ENCODE measurements at regions not wholly inside any gene's neighbourhood (a gene's known extent, or its start where the extent isn't known, plus 50 kb on each side); places are given as distances from the start of the nearest gene placed in this dataset.
A peak's percentile ranks its signal among the peaks of the same experiment; 100 is the strongest.

- intact Hi-C loops (cut with DNase I), result no loop called here
- DNase-seq (ENCODE audit: low spot score), result no peak
- no peak for ATAC-seq
Observed at GRCh38 chr5:117947836-117948235, 1040.5 kb downstream of the DTWD2 start.

- intact Hi-C loops (cut with DNase I), result no loop called here
Observed at GRCh38 chr5:117947121-117947520, 1041.2 kb downstream of the DTWD2 start.

GRCh38 chr5:117945258-117945657, 1043.1 kb downstream of the DTWD2 start:
- intact Hi-C loops (cut with DNase I), result no loop called here
- DNase-seq (ENCODE audit: low spot score), result no peak
- no peak for ATAC-seq

More at GRCh38 chr5:117947121-117947520, 1041.2 kb downstream of the DTWD2 start:
- DNase-seq (ENCODE audit: low spot score), result no peak
- no peak for ATAC-seq

GRCh38 chr5:117943541-117943940, 1044.8 kb downstream of the DTWD2 start:
- DNase-seq (ENCODE audit: low spot score), result no peak
- peak; percentile 85 for ATAC-seq
- intact Hi-C loops (cut with DNase I), result no loop called here

- intact Hi-C loops (cut with DNase I), result no loop called here
- ATAC-seq (peak; percentile 74), DNase-seq (ENCODE audit: low spot score) (no peak)
Observed at GRCh38 chr5:117942861-117943519, 1045.4 kb downstream of the DTWD2 start.

GRCh38 chr5:117893211-117893610, 1095.1 kb downstream of the DTWD2 start:
- ATAC-seq (no peak), DNase-seq (ENCODE audit: low spot score) (no peak)
- intact Hi-C loops (cut with DNase I), result loop anchor here (5.0 kb wide), 1 partner anchor 1736 kb away; no protein-coding TSS in a partner anchor

GRCh38 chr5:117892360-117892759, 1096.0 kb downstream of the DTWD2 start:
- ATAC-seq (no peak), DNase-seq (ENCODE audit: low spot score) (no peak)
- intact Hi-C loops (cut with DNase I), result loop anchor here (5.0 kb wide), 1 partner anchor 1735 kb away; no protein-coding TSS in a partner anchor

- DNase-seq (ENCODE audit: low spot score), result no peak
- intact Hi-C loops (cut with DNase I), result no loop called here
- no peak for ATAC-seq
Observed at GRCh38 chr5:117889596-117889995, 1098.8 kb downstream of the DTWD2 start.

GRCh38 chr5:117888688-117889087, 1099.7 kb downstream of the DTWD2 start:
- DNase-seq (ENCODE audit: low spot score) (no peak), ATAC-seq (peak; percentile 67)
- intact Hi-C loops (cut with DNase I), result no loop called here

GRCh38 chr5:117881426-117882230, 1106.7 kb downstream of the DTWD2 start:
- intact Hi-C loops (cut with DNase I), result no loop called here
- DNase-seq (ENCODE audit: low spot score) (no peak), ATAC-seq (no peak)

GRCh38 chr5:117880932-117881331, 1107.4 kb downstream of the DTWD2 start:
- intact Hi-C loops (cut with DNase I), result no loop called here
- no peak for DNase-seq (ENCODE audit: low spot score)
- ATAC-seq, result no peak

- DNase-seq (ENCODE audit: low spot score), result no peak
- ATAC-seq, result no peak
- intact Hi-C loops (cut with DNase I), result no loop called here
Observed at GRCh38 chr5:117877731-117878130, 1110.6 kb downstream of the DTWD2 start.

- DNase-seq (ENCODE audit: low spot score), result no peak
- intact Hi-C loops (cut with DNase I), result no loop called here
- no peak for ATAC-seq
Observed at GRCh38 chr5:117872798-117873368, 1115.5 kb downstream of the DTWD2 start.

- no peak for ATAC-seq
- no peak for DNase-seq (ENCODE audit: low spot score)
- intact Hi-C loops (cut with DNase I), result no loop called here
Observed at GRCh38 chr5:117869596-117869995, 1118.8 kb downstream of the DTWD2 start.

GRCh38 chr5:117863586-117864296, 1124.6 kb downstream of the DTWD2 start:
- DNase-seq (ENCODE audit: low spot score) (no peak), ATAC-seq (no peak)
- intact Hi-C loops (cut with DNase I), result no loop called here

GRCh38 chr5:117860550-117860949, 1127.8 kb downstream of the DTWD2 start:
- no peak for ATAC-seq
- intact Hi-C loops (cut with DNase I), result no loop called here
- DNase-seq (ENCODE audit: low spot score), result no peak

GRCh38 chr5:117859176-117859575, 1129.2 kb downstream of the DTWD2 start:
- intact Hi-C loops (cut with DNase I), result no loop called here

GRCh38 chr5:117856713-117857112, 1131.6 kb downstream of the DTWD2 start:
- DNase-seq (ENCODE audit: low spot score) (no peak), ATAC-seq (no peak)
- intact Hi-C loops (cut with DNase I), result no loop called here

More at GRCh38 chr5:117859176-117859575, 1129.2 kb downstream of the DTWD2 start:
- no peak for ATAC-seq
- DNase-seq (ENCODE audit: low spot score), result no peak

GRCh38 chr5:117837786-117838185, 1150.6 kb downstream of the DTWD2 start:
- DNase-seq (ENCODE audit: low spot score), result no peak
- intact Hi-C loops (cut with DNase I), result no loop called here
- ATAC-seq, result no peak

All from sciatic nerve (tissue), 2 donors.